T47D (cell line): ENCODE measurements at regions not wholly inside any gene's neighbourhood (a gene's known extent, or its start where the extent isn't known, plus 50 kb on each side); places are given as distances from the start of the nearest gene placed in this dataset.

Source experiments
- DNase-seq, 2 experiments: peaks; one replicate each; pipeline versions ENCODE4 v3.0.0 to v3.0.0-alpha.2; 2011 to 2012; ENCODE audit warnings: low read depth in 1 of 2, low spot score in 1 of 2
- JUND ChIP-seq: IDR thresholded peaks from 2 replicates; pipeline ENCODE4 v1.6.1; 2012; ENCODE audit warnings: low read depth
- in situ Hi-C: cut with HindIII; loops from 2 replicates; pipeline ENCODE4 v1.10.0; 2016; ENCODE audit warnings: low sequenced_read_pairs, low pct_unique_long_range_greater_than_20kb

GRCh38 chr9:135216236-135216635 lies 128.8 kb downstream of the OLFM1 start:
- no peak for TF ChIP-seq JUND
- in situ Hi-C loops, result no loop called here

GRCh38 chr9:135216791-135217441 lies 129.4 kb downstream of the OLFM1 start:
- no peak for TF ChIP-seq JUND
- in situ Hi-C loops, result no loop called here
- no peak for DNase-seq

More at GRCh38 chr9:135216236-135216635, 128.8 kb downstream of the OLFM1 start:
- no peak for DNase-seq

GRCh38 chr9:135217836-135218235 lies 130.4 kb downstream of the OLFM1 start:
- in situ Hi-C loops, result no loop called here
- DNase-seq, result no peak
- TF ChIP-seq JUND, result no peak

- DNase-seq, result no peak
- in situ Hi-C loops, result no loop called here
These were observed 131.1 kb downstream of the OLFM1 start for GRCh38 chr9:135218331-135219225.

GRCh38 chr9:135219676-135220600 lies 132.5 kb downstream of the OLFM1 start:
- in situ Hi-C loops, result no loop called here
- no peak for TF ChIP-seq JUND
- DNase-seq, result no peak

More at GRCh38 chr9:135218331-135219225, 131.1 kb downstream of the OLFM1 start:
- no peak for TF ChIP-seq JUND

GRCh38 chr9:135220601-135221575 lies 133.4 kb downstream of the OLFM1 start:
- no peak for DNase-seq
- no peak for TF ChIP-seq JUND
- in situ Hi-C loops, result no loop called here

GRCh38 chr9:135221576-135221950 lies 134.1 kb downstream of the OLFM1 start:
- in situ Hi-C loops, result no loop called here
- no peak for DNase-seq
- TF ChIP-seq JUND, result no peak

- TF ChIP-seq JUND, result no peak
- in situ Hi-C loops, result no loop called here
- no peak for DNase-seq
These were observed 134.6 kb downstream of the OLFM1 start for GRCh38 chr9:135221951-135222631.

- in situ Hi-C loops, result no loop called here
- TF ChIP-seq JUND, result no peak
- DNase-seq, result no peak
These were observed 135.7 kb downstream of the OLFM1 start for GRCh38 chr9:135222881-135223760.

- in situ Hi-C loops, result no loop called here
- no peak for DNase-seq
- TF ChIP-seq JUND, result no peak
These were observed 136.4 kb downstream of the OLFM1 start for GRCh38 chr9:135223831-135224230.
